ENCODE measurements at regions not wholly inside any gene's neighbourhood (a gene's known extent, or its start where the extent isn't known, plus 50 kb on each side); places are given as distances from the start of the nearest gene placed in this dataset.
"Not testable (repeated sequence)": the region's sequence is repeated elsewhere in the genome, so short reads cannot be mapped to it uniquely, and the experiment has no call there.

GRCh38 chr5:143588933-143589662, 185.6 kb upstream of the NR3C1 start:
- H3K9me3 ChIP-seq (ENCODE audit: insufficient read depth, low read depth, low read length), result no peaks in the 10 kb centered on the region
- no peak overlapping the region for H3K4me3 ChIP-seq (ENCODE audit: low read length, poor library complexity, severe bottlenecking)
- peak overlapping the region; percentile 44 for H2AFZ ChIP-seq (ENCODE audit: low read length)
- H3K9me2 ChIP-seq (replicated peaks; ENCODE audit: low read depth, low read length), result no peaks in the 10 kb centered on the region
- H3K27me3 ChIP-seq (ENCODE audit: insufficient read depth, low read length, poor library complexity, severe bottlenecking), result no peaks in the 10 kb centered on the region
- H3K4me1 ChIP-seq (ENCODE audit: insufficient read depth, low read length, poor library complexity, severe bottlenecking), result peaks cover 20% of the 10 kb centered on the region
- no peak for TF ChIP-seq CTCF (conservative IDR thresholded peaks at IDR 0.05; ENCODE audit: low read length)
- no peak for TF ChIP-seq EZH2phosphoT487 (IDR thresholded peaks at IDR 0.05; ENCODE audit: borderline replicate concordance)
- H3K36me3 ChIP-seq (ENCODE audit: insufficient read depth, low read length), result no peaks in the 10 kb centered on the region
- H3K9ac ChIP-seq (ENCODE audit: low read depth, low read length, poor library complexity, severe bottlenecking), result no peak overlapping the region
- no peaks in the 10 kb centered on the region for H3F3A ChIP-seq (ENCODE audit: low read depth)
- H3K4me2 ChIP-seq (ENCODE audit: low read depth, low read length, poor library complexity, severe bottlenecking), result no peak overlapping the region
- H3K79me2 ChIP-seq (ENCODE audit: insufficient read depth, low read length), result no peaks in the 10 kb centered on the region
- no peaks in the 10 kb centered on the region for H4K20me1 ChIP-seq (ENCODE audit: insufficient read depth, low read length, poor library complexity, severe bottlenecking)

GRCh38 chr5:143588121-143588520, 184.6 kb upstream of the NR3C1 start:
- not testable (repeated sequence) for H3K9ac ChIP-seq (ENCODE audit: low read depth, low read length, poor library complexity, severe bottlenecking); H4K20me1 ChIP-seq (ENCODE audit: insufficient read depth, low read length, poor library complexity, severe bottlenecking); H3K9me2 ChIP-seq (replicated peaks; ENCODE audit: low read depth, low read length); H3K4me2 ChIP-seq (ENCODE audit: low read depth, low read length, poor library complexity, severe bottlenecking); H3K79me2 ChIP-seq (ENCODE audit: insufficient read depth, low read length); H3K27me3 ChIP-seq (ENCODE audit: insufficient read depth, low read length, poor library complexity, severe bottlenecking); H3F3A ChIP-seq (ENCODE audit: low read depth); H3K4me3 ChIP-seq (ENCODE audit: low read length, poor library complexity, severe bottlenecking); H2AFZ ChIP-seq (ENCODE audit: low read length); H3K36me3 ChIP-seq (ENCODE audit: insufficient read depth, low read length); H3K9me3 ChIP-seq (ENCODE audit: insufficient read depth, low read depth, low read length)
- peaks cover 27% of the 10 kb centered on the region for H3K4me1 ChIP-seq (ENCODE audit: insufficient read depth, low read length, poor library complexity, severe bottlenecking)

GRCh38 chr5:143586781-143587362, 183.4 kb upstream of the NR3C1 start:
- TF ChIP-seq EZH2phosphoT487 (IDR thresholded peaks at IDR 0.05; ENCODE audit: borderline replicate concordance) (no peak), CTCF (conservative IDR thresholded peaks at IDR 0.05; ENCODE audit: low read length) (no peak)
- Histone ChIP-seq H3K4me2 (ENCODE audit: low read depth, low read length, poor library complexity, severe bottlenecking) (no peak overlapping the region), H3K9ac (ENCODE audit: low read depth, low read length, poor library complexity, severe bottlenecking) (no peak overlapping the region), H3K4me3 (ENCODE audit: low read length, poor library complexity, severe bottlenecking) (no peak overlapping the region), H3K9me2 (replicated peaks; ENCODE audit: low read depth, low read length) (no peaks in the 10 kb centered on the region), H3K36me3 (ENCODE audit: insufficient read depth, low read length) (no peaks in the 10 kb centered on the region), H3K79me2 (ENCODE audit: insufficient read depth, low read length) (no peaks in the 10 kb centered on the region), H2AFZ (ENCODE audit: low read length) (no peak overlapping the region), H4K20me1 (ENCODE audit: insufficient read depth, low read length, poor library complexity, severe bottlenecking) (no peaks in the 10 kb centered on the region), H3F3A (ENCODE audit: low read depth) (no peaks in the 10 kb centered on the region), H3K4me1 (ENCODE audit: insufficient read depth, low read length, poor library complexity, severe bottlenecking) (peaks cover 27% of the 10 kb centered on the region), H3K27me3 (ENCODE audit: insufficient read depth, low read length, poor library complexity, severe bottlenecking) (no peaks in the 10 kb centered on the region), H3K9me3 (ENCODE audit: insufficient read depth, low read depth, low read length) (no peaks in the 10 kb centered on the region)

GRCh38 chr5:143585970-143586369, 182.5 kb upstream of the NR3C1 start:
- Histone ChIP-seq H3K9me2 (replicated peaks; ENCODE audit: low read depth, low read length) (no peaks in the 10 kb centered on the region), H3K4me3 (ENCODE audit: low read length, poor library complexity, severe bottlenecking) (no peak overlapping the region), H3F3A (ENCODE audit: low read depth) (no peaks in the 10 kb centered on the region), H3K4me2 (ENCODE audit: low read depth, low read length, poor library complexity, severe bottlenecking) (no peak overlapping the region), H3K36me3 (ENCODE audit: insufficient read depth, low read length) (no peaks in the 10 kb centered on the region), H3K79me2 (ENCODE audit: insufficient read depth, low read length) (no peaks in the 10 kb centered on the region), H4K20me1 (ENCODE audit: insufficient read depth, low read length, poor library complexity, severe bottlenecking) (no peaks in the 10 kb centered on the region), H3K9me3 (ENCODE audit: insufficient read depth, low read depth, low read length) (no peaks in the 10 kb centered on the region), H3K9ac (ENCODE audit: low read depth, low read length, poor library complexity, severe bottlenecking) (no peak overlapping the region), H3K27me3 (ENCODE audit: insufficient read depth, low read length, poor library complexity, severe bottlenecking) (no peaks in the 10 kb centered on the region), H2AFZ (ENCODE audit: low read length) (no peak overlapping the region), H3K4me1 (ENCODE audit: insufficient read depth, low read length, poor library complexity, severe bottlenecking) (peaks cover 27% of the 10 kb centered on the region)
- TF ChIP-seq EZH2phosphoT487 (IDR thresholded peaks at IDR 0.05; ENCODE audit: borderline replicate concordance) (no peak), CTCF (conservative IDR thresholded peaks at IDR 0.05; ENCODE audit: low read length) (no peak)
